Naive thymus-derived CD8-positive, alpha-beta T cell (primary cell): ENCODE measurements at regions not wholly inside any gene's neighbourhood (a gene's known extent, or its start where the extent isn't known, plus 50 kb on each side); places are given as distances from the start of the nearest gene placed in this dataset.

Experiments
- ATAC-seq, 2 donors: fragments of 150-1000 bp; cut with Tn5 transposase in 1 of 2; sonication (Bioruptor Pico), chemical (Tn5 transposase) in 1 of 2; 1 replicate in 1 of 2; 2 replicates in 1 of 2; pipeline ENCODE4 v1.10.0; 2021; ENCODE audit warnings: mild to moderate bottlenecking in 2 of 2, moderate library complexity in 2 of 2
- POLR2A ChIA-PET: fragments of 350-600 bp; sonication (Branson Sonifier 250); formaldehyde crosslinking; loops from one replicate; lab custom pipeline; 2021; ENCODE audit warnings: antibody characterized with exemption; lab: Charles Lee
- DNase-seq, 10 donors: peaks; one replicate each; pipeline versions ENCODE4 v3.0.0 to v3.0.0-alpha.2; 2020 to 2022
- H3K27ac Mint-ChIP-seq, 10 donors: one replicate each; pipeline ENCODE4 v1.8.0; 2020 to 2022; ENCODE audit warnings: mild to moderate bottlenecking in 10 of 10, mixed read lengths in 10 of 10, moderate library complexity in 4 of 10, inconsistent platforms in 1 of 10
- H3K27me3 Mint-ChIP-seq, 5 donors: one replicate each; pipeline ENCODE4 v1.8.0; 2021 to 2022; ENCODE audit warnings: mixed read lengths in 5 of 5
- H3K36me3 Mint-ChIP-seq, 3 donors: one replicate each; pipeline ENCODE4 v1.8.0; 2020 to 2022; ENCODE audit warnings: mixed read lengths in 3 of 3, mild to moderate bottlenecking in 2 of 3, inconsistent platforms in 1 of 3
- H3K4me1 Mint-ChIP-seq, 4 donors: one replicate each; pipeline ENCODE4 v1.8.0; 2021 to 2022; ENCODE audit warnings: mixed read lengths in 4 of 4
- H3K4me3 Mint-ChIP-seq, 10 donors: one replicate each; pipeline ENCODE4 v1.8.0; 2020 to 2022; ENCODE audit warnings: mild to moderate bottlenecking in 10 of 10, mixed read lengths in 10 of 10, moderate library complexity in 6 of 10, inconsistent platforms in 1 of 10
- H3K9me3 Mint-ChIP-seq, 9 donors: one replicate each; pipeline ENCODE4 v1.8.0; 2020 to 2022; ENCODE audit warnings: mixed read lengths in 9 of 9, mild to moderate bottlenecking in 3 of 9, inconsistent platforms in 1 of 9, moderate library complexity in 1 of 9

GRCh38 chr10:44650691-44651661 is 260.2 kb upstream of the TMEM72 start:
- Mint-ChIP-seq H3K27ac (no peak overlapping the region), H3K27me3 (peaks cover 0 to 17% (median 2%) of the 10 kb centered on the region in 5 donors), H3K4me1 (no peaks in the 10 kb centered on the region), H3K9me3 (peaks cover 0 to 5% (median 2%) of the 10 kb centered on the region in 9 donors), H3K4me3 (no peak overlapping the region), H3K36me3 (no peaks in the 10 kb centered on the region)
- no peak for DNase-seq
- ATAC-seq: no peak
- POLR2A ChIA-PET: no interaction called here

- Mint-ChIP-seq H3K36me3 (no peaks in the 10 kb centered on the region), H3K9me3 (peaks cover 0 to 5% (median 2%) of the 10 kb centered on the region in 9 donors), H3K27ac (no peak overlapping the region), H3K27me3 (peaks cover 0 to 17% (median 2%) of the 10 kb centered on the region in 5 donors), H3K4me1 (no peaks in the 10 kb centered on the region), H3K4me3 (no peak overlapping the region)
- no peak for DNase-seq
- POLR2A ChIA-PET: no interaction called here
- ATAC-seq: no peak
Observed at GRCh38 chr10:44651834-44652233, 259.3 kb upstream of the TMEM72 start.

GRCh38 chr10:44659320-44659719 is 251.8 kb upstream of the TMEM72 start:
- H3K9me3 Mint-ChIP-seq: peaks cover 0 to 3% (median 0%) of the 10 kb centered on the region in 9 donors
- H3K27me3 Mint-ChIP-seq: peaks cover 7 to 27% (median 18%) of the 10 kb centered on the region in 5 donors
- no peaks in the 10 kb centered on the region for H3K4me1 Mint-ChIP-seq
- DNase-seq (no peak), ATAC-seq (no peak)
- H3K27ac Mint-ChIP-seq: no peak overlapping the region
- POLR2A ChIA-PET: no interaction called here
- H3K36me3 Mint-ChIP-seq: no peaks in the 10 kb centered on the region
- H3K4me3 Mint-ChIP-seq: no peak overlapping the region

- Mint-ChIP-seq H3K4me3 (no peak overlapping the region), H3K27me3 (peaks cover 7 to 27% (median 18%) of the 10 kb centered on the region in 5 donors), H3K36me3 (no peaks in the 10 kb centered on the region), H3K9me3 (peaks cover 0 to under 1% (median 0%) of the 10 kb centered on the region in 9 donors), H3K4me1 (no peaks in the 10 kb centered on the region), H3K27ac (no peak overlapping the region)
- POLR2A ChIA-PET: no interaction called here
- ATAC-seq (no peak), DNase-seq (no peak)
Observed at GRCh38 chr10:44660271-44660670, 250.9 kb upstream of the TMEM72 start.

DNA sequence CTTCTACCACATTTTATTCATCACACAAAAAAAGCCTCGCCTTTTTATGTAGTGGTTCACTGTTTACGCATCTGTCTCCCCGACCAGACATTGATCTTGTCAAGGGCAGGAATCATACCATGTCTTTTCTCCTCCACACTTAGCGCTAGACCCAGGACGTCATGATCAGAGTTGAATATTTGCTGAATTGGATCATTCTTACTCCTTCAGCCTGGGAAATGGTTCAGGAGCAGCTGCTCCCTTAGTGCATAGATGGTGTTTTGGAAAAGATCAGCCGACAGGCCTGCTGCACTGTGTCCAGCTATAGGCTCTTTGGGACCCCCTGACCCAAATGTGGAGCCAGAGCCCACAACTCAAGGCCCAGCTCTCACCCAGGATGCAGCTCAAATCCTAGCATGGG is 249.1 kb upstream of the TMEM72 start:
- Mint-ChIP-seq H3K9me3 (peaks cover 0 to 3% (median 0%) of the 10 kb centered on the region in 9 donors), H3K4me3 (no peak overlapping the region), H3K36me3 (no peaks in the 10 kb centered on the region), H3K27ac (no peak overlapping the region), H3K27me3 (peaks cover 8 to 27% (median 18%) of the 10 kb centered on the region in 5 donors), H3K4me1 (no peaks in the 10 kb centered on the region)
- ATAC-seq (no peak), DNase-seq (no peak)
- POLR2A ChIA-PET: no interaction called here

GRCh38 chr10:44668336-44668735 is 242.8 kb upstream of the TMEM72 start:
- ATAC-seq (no peak), DNase-seq (no peak)
- peaks cover 0 to 12% (median 0%) of the 10 kb centered on the region in 9 donors for H3K9me3 Mint-ChIP-seq
- H3K4me3 Mint-ChIP-seq: no peak overlapping the region
- POLR2A ChIA-PET: no interaction called here
- H3K36me3 Mint-ChIP-seq: no peaks in the 10 kb centered on the region
- no peak overlapping the region for H3K27ac Mint-ChIP-seq
- H3K27me3 Mint-ChIP-seq: peaks cover 0 to 12% (median 7%) of the 10 kb centered on the region in 5 donors
- H3K4me1 Mint-ChIP-seq: no peaks in the 10 kb centered on the region

- DNase-seq: no peak
- ATAC-seq: no peak
- no peak overlapping the region for H3K27ac Mint-ChIP-seq
- H3K27me3 Mint-ChIP-seq: peaks cover 0 to 10% (median 1%) of the 10 kb centered on the region in 5 donors
- H3K4me1 Mint-ChIP-seq: no peaks in the 10 kb centered on the region
- H3K9me3 Mint-ChIP-seq: peaks cover 0 to 8% (median 0%) of the 10 kb centered on the region in 9 donors
- H3K36me3 Mint-ChIP-seq: no peaks in the 10 kb centered on the region
- no peak overlapping the region for H3K4me3 Mint-ChIP-seq
- POLR2A ChIA-PET: no interaction called here
Observed at GRCh38 chr10:44671319-44671718, 239.8 kb upstream of the TMEM72 start.

DNA sequence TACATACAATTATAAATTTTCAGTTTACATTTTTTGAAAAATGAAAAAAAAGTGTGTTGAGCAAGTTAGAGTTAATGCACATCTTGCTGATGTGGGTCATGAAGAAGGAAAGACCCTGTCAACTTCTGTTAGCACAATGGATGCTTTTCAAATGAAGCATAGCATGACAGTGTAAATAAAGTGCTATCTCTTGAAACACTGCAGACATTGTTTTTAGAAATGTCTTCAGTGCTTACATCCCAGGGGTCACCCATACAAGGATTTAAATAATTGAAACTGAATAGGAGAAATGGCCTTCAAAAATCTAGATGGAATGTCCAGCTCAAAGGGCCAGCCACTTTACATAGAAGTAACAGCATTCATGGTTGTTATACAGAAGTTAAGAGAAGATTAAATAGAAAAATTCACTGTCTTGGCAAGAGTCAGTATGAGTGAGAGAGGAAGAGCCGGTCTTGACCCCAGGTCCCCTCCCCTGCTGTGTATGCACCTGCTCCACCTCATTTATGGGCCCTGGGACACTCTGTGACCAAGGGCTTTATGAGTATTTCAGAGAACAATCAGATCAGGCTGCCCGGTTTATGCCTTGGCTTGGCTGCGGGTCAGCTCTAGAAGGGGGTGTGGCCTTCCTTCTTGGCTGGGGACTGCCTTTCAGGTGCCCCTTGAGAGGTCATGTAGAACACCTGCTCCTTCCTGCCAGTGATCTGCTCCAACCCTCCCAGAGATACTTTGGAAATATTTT is 237.7 kb upstream of the TMEM72 start:
- no peaks in the 10 kb centered on the region for H3K36me3 Mint-ChIP-seq
- H3K4me1 Mint-ChIP-seq: no peaks in the 10 kb centered on the region
- H3K27ac Mint-ChIP-seq: no peak overlapping the region
- DNase-seq (no peak), ATAC-seq (no peak)
- H3K27me3 Mint-ChIP-seq: peaks cover 0 to 8% (median 2%) of the 10 kb centered on the region in 5 donors
- POLR2A ChIA-PET: no interaction called here
- peaks cover 0 to 6% (median 0%) of the 10 kb centered on the region in 9 donors for H3K9me3 Mint-ChIP-seq
- H3K4me3 Mint-ChIP-seq: no peak overlapping the region

DNA sequence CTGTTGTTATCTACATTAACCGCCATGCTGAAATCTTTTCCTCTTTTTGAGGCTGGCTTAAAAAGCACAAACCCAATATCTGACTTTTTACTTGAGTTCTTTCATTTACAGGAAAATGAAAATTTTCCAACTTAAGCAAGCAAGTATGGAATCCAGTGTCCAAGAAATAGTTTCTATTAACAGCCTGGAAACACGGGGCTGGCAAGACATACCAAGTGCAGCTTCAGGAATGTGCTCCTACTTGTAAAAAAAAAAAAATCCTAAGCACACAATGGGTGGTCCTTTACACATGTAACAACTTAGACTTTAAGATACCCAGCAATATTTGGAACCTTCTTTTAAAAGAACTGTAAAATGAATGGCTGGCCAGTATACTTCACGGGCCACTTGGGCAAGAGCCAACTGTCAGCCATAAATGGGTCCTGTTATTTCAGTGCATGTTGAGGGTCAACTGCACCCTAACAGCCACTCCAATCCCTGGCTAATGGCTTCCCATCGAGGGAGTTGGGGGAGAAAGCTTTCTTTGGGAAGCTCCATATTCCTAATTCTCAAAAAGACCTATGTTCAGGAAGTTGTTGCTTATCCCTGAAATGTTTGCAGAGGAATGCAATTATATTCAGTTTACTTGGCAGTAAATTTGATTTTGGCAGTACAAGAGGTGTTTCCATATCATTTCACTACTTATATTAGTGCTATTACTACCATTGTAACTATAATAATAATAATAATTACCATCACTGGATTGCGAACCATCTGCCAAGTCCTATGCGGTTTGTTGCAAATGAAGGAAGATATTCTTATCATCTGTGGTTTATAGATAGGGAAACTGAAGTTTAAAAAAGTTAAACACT is 236.4 kb upstream of the TMEM72 start:
- DNase-seq (no peak), ATAC-seq (no peak)
- POLR2A ChIA-PET: no interaction called here
- peaks cover 0 to 2% (median 0%) of the 10 kb centered on the region in 5 donors for H3K27me3 Mint-ChIP-seq
- peaks cover 0 to 6% (median 0%) of the 10 kb centered on the region in 9 donors for H3K9me3 Mint-ChIP-seq
- H3K4me1 Mint-ChIP-seq: no peaks in the 10 kb centered on the region
- H3K4me3 Mint-ChIP-seq: no peak overlapping the region
- no peak overlapping the region for H3K27ac Mint-ChIP-seq
- H3K36me3 Mint-ChIP-seq: no peaks in the 10 kb centered on the region

DNA sequence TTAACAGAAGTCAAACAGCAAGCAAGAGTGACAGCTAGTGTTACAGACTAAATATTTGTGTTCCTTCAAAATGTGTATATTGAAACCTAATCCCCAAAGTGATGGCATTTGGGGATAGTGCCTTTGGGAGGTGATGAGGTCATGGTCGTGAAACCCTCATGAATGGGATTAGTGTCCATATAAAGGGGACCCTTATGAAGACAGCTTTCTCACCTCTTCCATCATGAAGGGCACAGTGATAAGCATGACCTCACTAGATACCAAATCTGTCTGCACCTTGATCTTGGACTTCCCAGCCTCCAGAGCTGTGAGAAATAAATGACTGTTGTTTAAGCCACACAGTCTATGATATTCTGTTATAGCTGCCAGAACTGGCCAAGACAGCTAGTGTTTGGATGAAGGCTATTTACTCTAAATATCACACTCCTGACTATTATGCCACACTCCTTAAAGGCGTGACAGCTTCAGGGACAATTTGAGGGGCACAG is 235.7 kb upstream of the TMEM72 start:
- peaks cover 0 to 6% (median 0%) of the 10 kb centered on the region in 9 donors for H3K9me3 Mint-ChIP-seq
- H3K27ac Mint-ChIP-seq: no peak overlapping the region
- no peak overlapping the region for H3K4me3 Mint-ChIP-seq
- DNase-seq: no peak
- ATAC-seq: no peak
- H3K36me3 Mint-ChIP-seq: no peaks in the 10 kb centered on the region
- peaks cover 0 to 2% (median 0%) of the 10 kb centered on the region in 5 donors for H3K27me3 Mint-ChIP-seq
- H3K4me1 Mint-ChIP-seq: no peaks in the 10 kb centered on the region
- POLR2A ChIA-PET: no interaction called here

GRCh38 chr10:44680764-44681163 is 230.4 kb upstream of the TMEM72 start:
- H3K27me3 Mint-ChIP-seq: peaks cover 0 to 3% (median 2%) of the 10 kb centered on the region in 5 donors
- H3K4me1 Mint-ChIP-seq: no peaks in the 10 kb centered on the region
- ATAC-seq (no peak), DNase-seq (no peak)
- H3K27ac Mint-ChIP-seq: no peak overlapping the region
- H3K9me3 Mint-ChIP-seq: no peaks in the 10 kb centered on the region
- no peaks in the 10 kb centered on the region for H3K36me3 Mint-ChIP-seq
- POLR2A ChIA-PET: no interaction called here
- no peak overlapping the region for H3K4me3 Mint-ChIP-seq

GRCh38 chr10:44682507-44682906 is 228.6 kb upstream of the TMEM72 start:
- Mint-ChIP-seq H3K4me3 (no peak overlapping the region), H3K36me3 (no peaks in the 10 kb centered on the region), H3K27me3 (peaks cover 0 to 9% (median 2%) of the 10 kb centered on the region in 5 donors), H3K27ac (no peak overlapping the region), H3K9me3 (no peaks in the 10 kb centered on the region), H3K4me1 (no peaks in the 10 kb centered on the region)
- POLR2A ChIA-PET: no interaction called here
- ATAC-seq (no peak), DNase-seq (no peak)
